ENCODE measurements at regions not wholly inside any gene's neighbourhood (a gene's known extent, or its start where the extent isn't known, plus 50 kb on each side); places are given as distances from the start of the nearest gene placed in this dataset.

- no peak overlapping the region for H3K4me3 ChIP-seq
- no peak for DNase-seq
- H3K27me3 ChIP-seq = no peaks in the 10 kb centered on the region
- no peaks in the 10 kb centered on the region for H3K36me3 ChIP-seq
- no peak overlapping the region for H3K27ac ChIP-seq
- H3K9me3 ChIP-seq = no peaks in the 10 kb centered on the region
- no peaks in the 10 kb centered on the region for H3K4me1 ChIP-seq
- no peak for TF ChIP-seq POLR2A (IDR thresholded peaks at IDR 0.05)
- TF ChIP-seq CTCF (IDR thresholded peaks at IDR 0.05) = no peak
These were observed 405.4 kb downstream of the SHANK2 start for GRCh38 chr11:70846781-70847655.

GRCh38 chr11:70848243-70848750 is 404.1 kb downstream of the SHANK2 start:
- Histone ChIP-seq H3K36me3 (no peaks in the 10 kb centered on the region), H3K27ac (no peak overlapping the region), H3K9me3 (no peaks in the 10 kb centered on the region), H3K4me3 (no peak overlapping the region), H3K27me3 (no peaks in the 10 kb centered on the region), H3K4me1 (no peaks in the 10 kb centered on the region)
- TF ChIP-seq CTCF (IDR thresholded peaks at IDR 0.05) = no peak
- no peak for TF ChIP-seq POLR2A (IDR thresholded peaks at IDR 0.05)
- DNase-seq = no peak

- Histone ChIP-seq H3K27me3 (no peaks in the 10 kb centered on the region), H3K27ac (no peak overlapping the region), H3K4me3 (no peak overlapping the region), H3K9me3 (no peaks in the 10 kb centered on the region), H3K36me3 (no peaks in the 10 kb centered on the region), H3K4me1 (no peaks in the 10 kb centered on the region)
- no peak for TF ChIP-seq CTCF (IDR thresholded peaks at IDR 0.05)
- no peak for TF ChIP-seq POLR2A (IDR thresholded peaks at IDR 0.05)
- no peak for DNase-seq
These were observed 403.3 kb downstream of the SHANK2 start for GRCh38 chr11:70849031-70849430.

GRCh38 chr11:70851308-70851707 is 401.1 kb downstream of the SHANK2 start:
- Histone ChIP-seq H3K27me3 (no peaks in the 10 kb centered on the region), H3K36me3 (no peaks in the 10 kb centered on the region), H3K4me1 (no peaks in the 10 kb centered on the region), H3K4me3 (no peak overlapping the region), H3K27ac (no peak overlapping the region), H3K9me3 (no peaks in the 10 kb centered on the region)
- DNase-seq = no peak
- TF ChIP-seq POLR2A (IDR thresholded peaks at IDR 0.05) = no peak
- TF ChIP-seq CTCF (IDR thresholded peaks at IDR 0.05) = no peak

- Histone ChIP-seq H3K36me3 (no peaks in the 10 kb centered on the region), H3K4me1 (no peaks in the 10 kb centered on the region), H3K27ac (no peak overlapping the region), H3K27me3 (no peaks in the 10 kb centered on the region), H3K4me3 (no peak overlapping the region), H3K9me3 (no peaks in the 10 kb centered on the region)
- TF ChIP-seq POLR2A (IDR thresholded peaks at IDR 0.05) (no peak), CTCF (IDR thresholded peaks at IDR 0.05) (no peak)
- DNase-seq = no peak
These were observed 400.5 kb downstream of the SHANK2 start for GRCh38 chr11:70851907-70852306.
